RWPE1 (cell line): ENCODE measurements at regions not wholly inside any gene's neighbourhood (a gene's known extent, or its start where the extent isn't known, plus 50 kb on each side); places are given as distances from the start of the nearest gene placed in this dataset.
"Not testable (repeated sequence)": the region's sequence is repeated elsewhere in the genome, so short reads cannot be mapped to it uniquely, and the experiment has no call there.

Source experiments
- CTCF ChIA-PET: fragments of 350-600 bp; sonication (Branson Sonifier 250); formaldehyde crosslinking; extraction: SDS; loops from one replicate; lab custom pipeline; 2021; lab: Yijun Ruan, JAX
- POLR2A ChIA-PET: fragments of 400-600 bp; formaldehyde crosslinking; extraction: SDS; loops from one replicate; lab custom pipeline; 2020; ENCODE audit warnings: antibody characterized with exemption; ENCODE audit not compliant: low non-redundant PET; lab: Yijun Ruan, JAX
- DNase-seq: peaks from one replicate; pipeline ENCODE4 v3.0.0; 2012; ENCODE audit warnings: low spot score
- H3K27ac ChIP-seq: fragments of 450-650 bp; 2 replicates; pipeline ENCODE4 v1.5.1; 2017
- TF ChIP-seq, protein P1 (sequence below): fragments of 450-650 bp; conservative IDR thresholded peaks from 2 replicates; pipeline ENCODE4 v1.5.1; 2017; ENCODE audit warnings: low read depth, mild to moderate bottlenecking

GRCh38 chr12:131397493-131398181, 313.3 kb upstream of the SFSWAP start:
- POLR2A ChIA-PET = no interaction called here
- no peak overlapping the region for H3K27ac ChIP-seq
- DNase-seq = no peak
- CTCF ChIA-PET = no interaction called here
- TF ChIP-seq, protein P1, sequence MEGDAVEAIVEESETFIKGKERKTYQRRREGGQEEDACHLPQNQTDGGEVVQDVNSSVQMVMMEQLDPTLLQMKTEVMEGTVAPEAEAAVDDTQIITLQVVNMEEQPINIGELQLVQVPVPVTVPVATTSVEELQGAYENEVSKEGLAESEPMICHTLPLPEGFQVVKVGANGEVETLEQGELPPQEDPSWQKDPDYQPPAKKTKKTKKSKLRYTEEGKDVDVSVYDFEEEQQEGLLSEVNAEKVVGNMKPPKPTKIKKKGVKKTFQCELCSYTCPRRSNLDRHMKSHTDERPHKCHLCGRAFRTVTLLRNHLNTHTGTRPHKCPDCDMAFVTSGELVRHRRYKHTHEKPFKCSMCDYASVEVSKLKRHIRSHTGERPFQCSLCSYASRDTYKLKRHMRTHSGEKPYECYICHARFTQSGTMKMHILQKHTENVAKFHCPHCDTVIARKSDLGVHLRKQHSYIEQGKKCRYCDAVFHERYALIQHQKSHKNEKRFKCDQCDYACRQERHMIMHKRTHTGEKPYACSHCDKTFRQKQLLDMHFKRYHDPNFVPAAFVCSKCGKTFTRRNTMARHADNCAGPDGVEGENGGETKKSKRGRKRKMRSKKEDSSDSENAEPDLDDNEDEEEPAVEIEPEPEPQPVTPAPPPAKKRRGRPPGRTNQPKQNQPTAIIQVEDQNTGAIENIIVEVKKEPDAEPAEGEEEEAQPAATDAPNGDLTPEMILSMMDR = no peak

DNA sequence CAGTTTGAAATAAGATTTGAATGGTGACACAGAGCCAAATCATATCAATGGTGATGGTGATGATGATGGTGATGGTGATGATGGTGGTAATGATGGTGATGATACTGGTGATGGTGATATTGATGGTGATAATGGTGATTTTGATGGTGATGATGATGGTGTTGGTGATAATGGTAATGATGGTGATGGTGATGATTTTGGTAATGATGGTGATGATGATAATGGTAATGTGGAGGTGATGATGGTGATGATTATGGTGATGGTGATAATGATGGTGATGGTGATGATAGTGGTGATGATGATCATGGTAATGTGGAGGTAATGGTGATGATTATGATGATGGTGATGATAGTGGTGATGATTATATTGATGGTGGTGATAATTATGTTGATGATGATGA, 311.9 kb upstream of the SFSWAP start:
- ChIA-PET POLR2A (no interaction called here), CTCF (no interaction called here)
- H3K27ac ChIP-seq = no peak overlapping the region
- no peak for DNase-seq
- TF ChIP-seq, protein P1 = no peak

DNA sequence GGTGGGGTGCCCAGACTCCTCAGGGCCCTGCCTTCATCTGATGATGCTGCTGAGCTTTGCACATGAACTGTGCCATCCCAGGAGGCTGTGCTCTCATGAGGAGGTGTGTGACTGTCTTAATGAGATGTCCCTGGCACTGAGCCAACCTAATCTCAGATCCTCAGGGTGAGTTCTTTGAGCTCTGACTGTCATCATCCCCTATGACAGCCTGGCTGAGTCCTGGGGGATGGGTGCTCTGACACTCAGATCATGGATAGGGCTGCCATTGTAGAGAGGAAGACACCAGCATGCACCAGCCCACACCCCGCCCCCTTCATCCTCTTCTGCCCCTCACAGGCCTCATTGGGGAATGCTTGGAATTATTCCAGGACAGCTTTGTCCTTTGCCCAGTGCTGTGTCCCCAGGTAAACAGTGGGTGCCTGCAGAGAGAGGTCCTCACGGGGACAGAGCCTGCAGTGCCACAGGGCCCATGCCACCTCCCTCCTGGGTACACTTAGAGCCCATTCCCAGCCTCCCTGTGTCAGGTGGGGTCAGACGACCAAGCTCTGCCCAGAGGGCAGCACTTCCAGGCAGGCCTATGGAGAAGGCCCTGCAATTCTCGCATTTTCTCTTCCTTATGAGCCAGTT, 310.1 kb upstream of the SFSWAP start:
- DNase-seq, H3K27ac ChIP-seq, CTCF ChIA-PET, POLR2A ChIA-PET: not testable (repeated sequence)

GRCh38 chr12:131401907-131402633, 308.8 kb upstream of the SFSWAP start:
- POLR2A ChIA-PET, DNase-seq, H3K27ac ChIP-seq, CTCF ChIA-PET: not testable (repeated sequence)

DNA sequence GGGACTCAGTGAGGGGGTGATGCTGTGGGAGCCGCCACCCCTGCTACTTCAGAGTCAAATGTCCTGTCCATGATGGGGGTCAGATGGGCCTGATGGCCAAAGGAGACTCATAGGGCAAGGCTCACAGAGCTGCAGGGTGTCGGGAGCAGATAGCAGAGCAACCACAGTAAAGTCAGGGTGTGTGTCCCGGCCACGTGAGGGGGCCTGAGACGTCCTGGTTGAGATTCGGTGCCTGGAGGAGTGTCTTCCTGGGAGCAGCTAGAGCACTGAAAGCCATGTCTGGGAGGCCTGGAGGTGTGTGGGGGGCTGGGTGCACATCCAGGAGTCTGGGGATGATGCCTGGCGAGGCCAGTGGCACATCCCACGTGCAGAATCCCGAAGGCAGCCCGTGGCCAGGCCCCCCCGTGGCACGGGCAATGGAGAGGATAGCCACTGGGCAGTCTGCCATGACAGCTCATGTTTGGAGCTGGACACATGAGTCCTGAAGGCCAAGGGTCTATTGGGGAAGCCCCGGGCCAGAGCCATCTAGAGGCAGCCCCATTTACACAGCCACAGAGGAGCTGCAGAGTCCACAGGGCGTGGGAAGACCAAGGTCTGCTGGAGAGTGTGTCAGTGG, 308.0 kb upstream of the SFSWAP start:
- no peak overlapping the region for H3K27ac ChIP-seq
- TF ChIP-seq, protein P1 = no peak
- CTCF ChIA-PET = no interaction called here
- POLR2A ChIA-PET = no interaction called here
- no peak for DNase-seq

- CTCF ChIA-PET = no interaction called here
- no peak for DNase-seq
- POLR2A ChIA-PET = no interaction called here
- no peak overlapping the region for H3K27ac ChIP-seq
- TF ChIP-seq, protein P1 = no peak
Measured at GRCh38 chr12:131403676-131404075, 307.2 kb upstream of the SFSWAP start.

- DNase-seq = no peak
- TF ChIP-seq, protein P1 = no peak
- CTCF ChIA-PET = no interaction called here
- no peak overlapping the region for H3K27ac ChIP-seq
- POLR2A ChIA-PET = no interaction called here
Measured at GRCh38 chr12:131404705-131405104, 306.2 kb upstream of the SFSWAP start.
